CD14-positive monocyte (primary cell): ENCODE measurements at regions not wholly inside any gene's neighbourhood (a gene's known extent, or its start where the extent isn't known, plus 50 kb on each side); places are given as distances from the start of the nearest gene placed in this dataset.

Source experiments
- DNase-seq, 3 donors: peaks; one replicate each; pipeline ENCODE4 v3.0.0-alpha.2; 2011 to 2022
- H2AFZ ChIP-seq: 2 replicates; pipeline ENCODE4 v1.6.0; 2012; ENCODE audit warnings: mild to moderate bottlenecking, low read depth, low read length, inconsistent platforms; ENCODE audit not compliant: insufficient read depth, poor library complexity, severe bottlenecking
- H3K27ac ChIP-seq, 2 donors: 1 replicate in 1 of 2; 2 replicates in 1 of 2; pipeline ENCODE4 v1.5.1; 2012 to 2013; ENCODE audit warnings: low read length in 2 of 2, control low read depth in 1 of 2, inconsistent platforms in 1 of 2, low read depth in 1 of 2, mild to moderate bottlenecking in 1 of 2
- H3K27me3 ChIP-seq, 2 donors: one replicate each; pipeline versions ENCODE4 v1.6.0 to v1.6.1; 2011 to 2013; ENCODE audit warnings: low read length in 2 of 2; ENCODE audit not compliant: control insufficient read depth in 2 of 2, insufficient read depth in 2 of 2
- H3K36me3 ChIP-seq, 2 donors: replicated peaks in 1 of 2; 1 replicate in 1 of 2; 2 replicates in 1 of 2; pipeline versions ENCODE4 v1.5.1 to v1.6.1; 2012 to 2013; ENCODE audit warnings: low read length in 2 of 2, control low read depth in 1 of 2, inconsistent platforms in 1 of 2, mild to moderate bottlenecking in 1 of 2; ENCODE audit not compliant: insufficient read depth in 2 of 2, control insufficient read depth in 1 of 2
- H3K4me1 ChIP-seq, 2 donors: 1 replicate in 1 of 2; 2 replicates in 1 of 2; pipeline versions ENCODE4 v1.5.1 to v1.6.1; 2012 to 2013; ENCODE audit warnings: low read length in 2 of 2, control low read depth in 1 of 2, inconsistent platforms in 1 of 2, mild to moderate bottlenecking in 1 of 2, moderate library complexity in 1 of 2; ENCODE audit not compliant: insufficient read depth in 2 of 2, control insufficient read depth in 1 of 2
- H3K4me2 ChIP-seq: replicated peaks from 2 replicates; pipeline ENCODE3; 2012; ENCODE audit warnings: low read length, moderate library complexity, mild to moderate bottlenecking; ENCODE audit not compliant: poor library complexity, severe bottlenecking; ENCODE audit errors: extremely low read depth
- H3K4me3 ChIP-seq, 3 experiments: fragments of 200-600 bp in 1 of 3; sonication (generic) in 1 of 3; replicated peaks in 1 of 3; 1 replicate in 2 of 3; 2 replicates in 1 of 3; pipeline ENCODE4 v1.5.1; 2011 to 2013; ENCODE audit warnings: low read length in 3 of 3, mild to moderate bottlenecking in 3 of 3, control low read depth in 2 of 3, low read depth in 2 of 3, inconsistent platforms in 1 of 3, moderate library complexity in 1 of 3
- H3K79me2 ChIP-seq: 2 replicates; pipeline ENCODE4 v1.6.0; 2012; ENCODE audit warnings: mild to moderate bottlenecking, control low read depth, inconsistent platforms, low read length, moderate library complexity; ENCODE audit not compliant: insufficient read depth
- H3K9ac ChIP-seq: 2 replicates; pipeline ENCODE4 v1.6.0; 2017; ENCODE audit warnings: low read length, mild to moderate bottlenecking; ENCODE audit not compliant: insufficient read depth, poor library complexity, severe bottlenecking
- H3K9me3 ChIP-seq, 2 donors: replicated peaks in 1 of 2; 1 replicate in 1 of 2; 2 replicates in 1 of 2; pipeline versions ENCODE4 v1.5.1 to v1.6.1; 2012 to 2013; ENCODE audit warnings: low read length in 2 of 2, control low read depth in 1 of 2; ENCODE audit not compliant: control insufficient read depth in 1 of 2, insufficient read depth in 1 of 2
- H4K20me1 ChIP-seq: 2 replicates; pipeline ENCODE4 v1.6.0; 2012; ENCODE audit warnings: mild to moderate bottlenecking, low read length, control low read depth, moderate library complexity; ENCODE audit not compliant: insufficient read depth
- H3K27ac Mint-ChIP-seq, 7 donors: one replicate each; pipeline ENCODE4 v1.8.0; 2020; ENCODE audit warnings: mild to moderate bottlenecking in 7 of 7, mixed read lengths in 7 of 7, moderate library complexity in 6 of 7, inconsistent platforms in 2 of 7
- H3K27me3 Mint-ChIP-seq, 3 donors: one replicate each; pipeline ENCODE4 v1.8.0; 2021 to 2022; ENCODE audit warnings: low read depth in 3 of 3, mild to moderate bottlenecking in 3 of 3, mixed read lengths in 3 of 3, moderate library complexity in 3 of 3, inconsistent platforms in 1 of 3
- H3K36me3 Mint-ChIP-seq, 2 donors: one replicate each; pipeline ENCODE4 v1.8.0; 2020; ENCODE audit warnings: mixed read lengths in 2 of 2, inconsistent platforms in 1 of 2, mild to moderate bottlenecking in 1 of 2
- H3K4me1 Mint-ChIP-seq: one replicate; pipeline ENCODE4 v1.8.0; 2020; ENCODE audit warnings: mild to moderate bottlenecking, mixed read lengths
- H3K4me3 Mint-ChIP-seq, 2 donors: one replicate each; pipeline ENCODE4 v1.8.0; 2020; ENCODE audit warnings: mild to moderate bottlenecking in 2 of 2, mixed read lengths in 2 of 2, moderate library complexity in 1 of 2
- H3K9me3 Mint-ChIP-seq, 7 donors: one replicate each; pipeline ENCODE4 v1.8.0; 2020 to 2022; ENCODE audit warnings: mixed read lengths in 7 of 7, mild to moderate bottlenecking in 6 of 7, moderate library complexity in 6 of 7, inconsistent platforms in 2 of 7
- CTCF ChIP-seq: fragments of 200-600 bp; IDR thresholded peaks from one replicate; pipeline ENCODE4 v1.8.0; 2022; ENCODE audit warnings: antibody characterized with exemption, mild to moderate bottlenecking
- WGBS: methylation state at CpG from one replicate; pipeline ENCODE4 v1.1.5; 2013; ENCODE audit warnings: missing lambda C conversion rate; ENCODE audit not compliant: insufficient coverage; 5-methylcytosine and 5-hydroxymethylcytosine counted together
- intact Hi-C, 2 donors: fragments of 100-400 bp; cut with micrococcal nuclease; formaldehyde crosslinking; loops; one replicate each; pipeline versions ENCODE4 v1.15.0 to v1.15.1; 2023

DNA sequence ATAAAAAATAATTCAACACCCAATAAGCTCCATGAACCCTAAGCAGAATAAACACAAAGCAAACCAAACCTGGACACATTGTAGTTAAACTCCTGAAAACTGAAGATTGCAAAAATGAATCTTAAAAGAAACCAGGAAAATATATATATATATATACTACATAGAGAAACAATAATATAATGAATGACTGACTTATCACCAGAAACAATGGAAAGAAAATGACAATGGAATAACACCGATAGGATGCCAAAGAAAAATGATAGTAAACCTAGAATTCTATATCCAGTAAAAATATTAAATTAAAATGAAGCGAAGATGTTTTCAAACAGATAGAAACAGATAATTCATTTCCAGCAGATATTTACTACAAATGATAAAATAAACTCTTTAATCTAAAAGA is 346.9 kb downstream of the IRS1 start:
- no peak overlapping the region for H3K27ac ChIP-seq
- no peak overlapping the region for H2AFZ ChIP-seq
- Mint-ChIP-seq H3K4me1 (no peaks in the 10 kb centered on the region), H3K9me3 (peaks cover 15 to 33% (median 28%) of the 10 kb centered on the region in 7 donors), H3K36me3 (no peaks in the 10 kb centered on the region), H3K27ac (no peak overlapping the region), H3K27me3 (peaks cover 2 to 12% (median 5%) of the 10 kb centered on the region in 3 donors), H3K4me3 (no peak overlapping the region)
- no peak overlapping the region for H3K4me3 ChIP-seq
- H3K36me3 ChIP-seq = no peaks in the 10 kb centered on the region
- no peak for DNase-seq
- intact Hi-C loops = no loop called here
- peaks cover 0 to 4% of the 10 kb centered on the region in 2 donors for H3K27me3 ChIP-seq
- no CpG with 5 or more reads among the region's 2 CpGs for WGBS
- no peaks in the 10 kb centered on the region for H4K20me1 ChIP-seq
- H3K4me1 ChIP-seq = no peaks in the 10 kb centered on the region
- H3K79me2 ChIP-seq = no peaks in the 10 kb centered on the region
- peaks cover 12 to 16% of the 10 kb centered on the region in 2 donors for H3K9me3 ChIP-seq
- no peak for TF ChIP-seq CTCF
- H3K9ac ChIP-seq = no peak overlapping the region
- no peak overlapping the region for H3K4me2 ChIP-seq

- no peak overlapping the region for H3K4me3 ChIP-seq
- H3K27me3 ChIP-seq = peaks cover 0 to 6% of the 10 kb centered on the region in 2 donors
- no peaks in the 10 kb centered on the region for H3K36me3 ChIP-seq
- Mint-ChIP-seq H3K27me3 (peaks cover 2 to 7% (median 6%) of the 10 kb centered on the region in 3 donors), H3K27ac (no peak overlapping the region), H3K4me1 (no peaks in the 10 kb centered on the region), H3K4me3 (no peak overlapping the region), H3K9me3 (peaks cover 9 to 29% (median 22%) of the 10 kb centered on the region in 7 donors), H3K36me3 (no peaks in the 10 kb centered on the region)
- H2AFZ ChIP-seq = no peak overlapping the region
- H3K9me3 ChIP-seq = peaks cover 10 to 16% of the 10 kb centered on the region in 2 donors
- no peak overlapping the region for H3K4me2 ChIP-seq
- H3K79me2 ChIP-seq = no peaks in the 10 kb centered on the region
- intact Hi-C loops = no loop called here
- no CpG with 5 or more reads among the region's 2 CpGs for WGBS
- no peak overlapping the region for H3K9ac ChIP-seq
- no peak overlapping the region for H3K27ac ChIP-seq
- H3K4me1 ChIP-seq = no peaks in the 10 kb centered on the region
- TF ChIP-seq CTCF = no peak
- no peaks in the 10 kb centered on the region for H4K20me1 ChIP-seq
- DNase-seq = no peak
These were observed 348.1 kb downstream of the IRS1 start for GRCh38 chr2:226451486-226451885.
